Type B pancreatic cell (in vitro differentiated cells): ENCODE measurements at regions not wholly inside any gene's neighbourhood (a gene's known extent, or its start where the extent isn't known, plus 50 kb on each side); places are given as distances from the start of the nearest gene placed in this dataset.
A peak's percentile ranks its signal among the peaks of the same experiment; 100 is the strongest.
"Not testable (repeated sequence)": the region's sequence is repeated elsewhere in the genome, so short reads cannot be mapped to it uniquely, and the experiment has no call there.

Experiments used
- DNase-seq: peaks from one replicate; pipeline ENCODE4 v3.0.0; 2021; ENCODE audit warnings: mixed read lengths; ENCODE audit not compliant: unreplicated experiment; ENCODE audit errors: extremely low spot score
- H3K27ac Mint-ChIP-seq: 2 replicates; pipeline ENCODE4 v1.8.0; 2021; ENCODE audit warnings: mild to moderate bottlenecking, mixed read lengths
- H3K27me3 Mint-ChIP-seq: 2 replicates; pipeline ENCODE4 v1.8.0; 2021; ENCODE audit warnings: mixed read lengths
- H3K36me3 Mint-ChIP-seq: 2 replicates; pipeline ENCODE4 v1.8.0; 2021; ENCODE audit warnings: mixed read lengths
- H3K4me1 Mint-ChIP-seq: one replicate; pipeline ENCODE4 v1.8.0; 2021; ENCODE audit warnings: mixed read lengths; ENCODE audit not compliant: unreplicated experiment
- H3K4me3 Mint-ChIP-seq: 2 replicates; pipeline ENCODE4 v1.8.0; 2021; ENCODE audit warnings: mild to moderate bottlenecking, mixed read lengths
- H3K9me3 Mint-ChIP-seq: 2 replicates; pipeline ENCODE4 v1.8.0; 2021; ENCODE audit warnings: mixed read lengths
- TF ChIP-seq, protein P1 (sequence below): fragments of 200-600 bp; sonication (generic); conservative IDR thresholded peaks from 2 replicates; pipeline ENCODE4 v1.5.0; 2021; ENCODE audit warnings: antibody characterized with exemption, mild to moderate bottlenecking

DNA sequence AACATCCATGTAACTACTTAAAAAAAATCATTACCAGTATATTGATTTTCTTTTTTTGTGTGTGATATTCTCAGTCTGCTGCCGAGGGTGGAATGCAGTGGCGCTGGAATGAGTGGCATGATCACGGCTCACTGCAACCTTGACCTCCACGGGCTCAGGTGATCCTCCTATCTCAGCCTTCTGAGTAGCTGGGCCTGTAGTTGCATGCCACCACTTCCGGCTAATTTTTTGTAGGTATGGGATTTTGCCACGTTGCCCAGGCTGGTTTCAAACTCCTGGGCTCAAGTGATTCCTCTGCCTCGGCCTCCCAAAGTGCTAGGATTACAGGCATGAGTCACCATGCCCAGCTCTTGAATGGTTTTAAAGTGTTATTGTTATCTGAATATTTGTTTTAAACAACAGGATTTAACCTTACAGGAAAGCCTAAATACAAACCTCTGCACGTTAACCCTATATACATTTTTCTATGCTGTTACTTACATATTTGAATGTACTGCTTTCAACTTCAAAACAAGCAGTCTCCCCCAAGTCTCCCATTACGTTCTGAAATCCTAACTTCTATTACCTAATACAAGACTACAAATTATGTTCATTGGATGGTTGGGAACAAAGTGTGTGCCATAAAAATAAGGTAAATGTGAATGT lies 61.7 kb downstream of the KPNA2 start:
- H3K4me3 Mint-ChIP-seq = no peak overlapping the region
- no peaks in the 10 kb centered on the region for H3K9me3 Mint-ChIP-seq
- H3K27me3 Mint-ChIP-seq = no peaks in the 10 kb centered on the region
- no peak overlapping the region for H3K27ac Mint-ChIP-seq
- H3K4me1 Mint-ChIP-seq = no peaks in the 10 kb centered on the region
- H3K36me3 Mint-ChIP-seq = no peaks in the 10 kb centered on the region
- no peak for DNase-seq
- TF ChIP-seq, protein P1, sequence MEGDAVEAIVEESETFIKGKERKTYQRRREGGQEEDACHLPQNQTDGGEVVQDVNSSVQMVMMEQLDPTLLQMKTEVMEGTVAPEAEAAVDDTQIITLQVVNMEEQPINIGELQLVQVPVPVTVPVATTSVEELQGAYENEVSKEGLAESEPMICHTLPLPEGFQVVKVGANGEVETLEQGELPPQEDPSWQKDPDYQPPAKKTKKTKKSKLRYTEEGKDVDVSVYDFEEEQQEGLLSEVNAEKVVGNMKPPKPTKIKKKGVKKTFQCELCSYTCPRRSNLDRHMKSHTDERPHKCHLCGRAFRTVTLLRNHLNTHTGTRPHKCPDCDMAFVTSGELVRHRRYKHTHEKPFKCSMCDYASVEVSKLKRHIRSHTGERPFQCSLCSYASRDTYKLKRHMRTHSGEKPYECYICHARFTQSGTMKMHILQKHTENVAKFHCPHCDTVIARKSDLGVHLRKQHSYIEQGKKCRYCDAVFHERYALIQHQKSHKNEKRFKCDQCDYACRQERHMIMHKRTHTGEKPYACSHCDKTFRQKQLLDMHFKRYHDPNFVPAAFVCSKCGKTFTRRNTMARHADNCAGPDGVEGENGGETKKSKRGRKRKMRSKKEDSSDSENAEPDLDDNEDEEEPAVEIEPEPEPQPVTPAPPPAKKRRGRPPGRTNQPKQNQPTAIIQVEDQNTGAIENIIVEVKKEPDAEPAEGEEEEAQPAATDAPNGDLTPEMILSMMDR = no peak

- H3K9me3 Mint-ChIP-seq, H3K36me3 Mint-ChIP-seq, H3K27ac Mint-ChIP-seq, H3K4me3 Mint-ChIP-seq, DNase-seq, H3K27me3 Mint-ChIP-seq: not testable (repeated sequence)
- peaks cover 11% of the 10 kb centered on the region for H3K4me1 Mint-ChIP-seq
Observed at GRCh38 chr17:68099341-68099753, 63.8 kb downstream of the KPNA2 start.

- Mint-ChIP-seq H3K9me3 (no peaks in the 10 kb centered on the region), H3K4me1 (peaks cover 11% of the 10 kb centered on the region), H3K27ac (peak overlapping the region; percentile 58), H3K36me3 (peaks cover 4% of the 10 kb centered on the region), H3K27me3 (no peaks in the 10 kb centered on the region), H3K4me3 (peak overlapping the region; percentile 94)
- DNase-seq = no peak
- TF ChIP-seq, protein P1 = no peak
Observed at GRCh38 chr17:68100000-68100641, 64.6 kb downstream of the KPNA2 start.

- H3K9me3 Mint-ChIP-seq = no peaks in the 10 kb centered on the region
- H3K27me3 Mint-ChIP-seq = no peaks in the 10 kb centered on the region
- H3K27ac Mint-ChIP-seq = peak overlapping the region; percentile 88
- H3K4me1 Mint-ChIP-seq = peaks cover 11% of the 10 kb centered on the region
- TF ChIP-seq, protein P1 = no peak
- DNase-seq = peak; percentile 90
- peak overlapping the region; percentile 94 for H3K4me3 Mint-ChIP-seq
- peaks cover 7% of the 10 kb centered on the region for H3K36me3 Mint-ChIP-seq
Observed at GRCh38 chr17:68101075-68101986, 65.8 kb downstream of the KPNA2 start.

GRCh38 chr17:68101987-68102314 lies 66.4 kb downstream of the KPNA2 start:
- Mint-ChIP-seq H3K27me3 (no peaks in the 10 kb centered on the region), H3K4me3 (peak overlapping the region; percentile 94), H3K27ac (peak overlapping the region; percentile 88), H3K9me3 (no peaks in the 10 kb centered on the region), H3K4me1 (peaks cover 11% of the 10 kb centered on the region), H3K36me3 (peaks cover 11% of the 10 kb centered on the region)
- no peak for DNase-seq
- TF ChIP-seq, protein P1 = no peak
